ENCODE measurements at regions not wholly inside any gene's neighbourhood (a gene's known extent, or its start where the extent isn't known, plus 50 kb on each side); places are given as distances from the start of the nearest gene placed in this dataset.

DNA sequence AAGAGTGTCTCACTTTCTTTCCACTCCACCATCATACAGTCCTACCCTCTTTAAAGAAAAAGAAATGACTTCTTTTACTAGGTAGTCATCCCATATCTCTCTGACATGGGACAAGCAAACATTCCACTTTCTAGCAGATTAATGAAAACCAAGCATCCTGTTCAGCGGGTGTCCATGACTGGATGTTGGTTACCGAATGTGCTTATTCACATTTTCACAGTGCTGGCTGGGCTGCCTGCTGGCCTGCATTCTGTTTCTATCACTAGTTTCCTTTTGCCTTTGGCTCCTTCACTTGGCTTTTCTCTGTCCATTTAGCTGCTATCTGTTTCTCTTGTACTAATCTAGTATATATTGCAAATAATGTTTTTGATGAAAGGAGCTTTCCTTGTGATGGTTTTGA is 598.4 kb downstream of the RWDD3 start:
- Histone ChIP-seq H3K4me1 (ENCODE audit: insufficient read depth, low read length) (no peaks in the 10 kb centered on the region), H2AFZ (ENCODE audit: low read depth, low read length) (no peak overlapping the region), H3K27me3 (ENCODE audit: insufficient read depth, low read length) (no peaks in the 10 kb centered on the region), H3K9ac (ENCODE audit: low read length) (no peak overlapping the region), H3K27ac (ENCODE audit: low read depth, low read length) (no peak overlapping the region), H3K36me3 (ENCODE audit: insufficient read depth, low read length) (no peaks in the 10 kb centered on the region), H4K20me1 (ENCODE audit: insufficient read depth, low read length) (no peaks in the 10 kb centered on the region), H3K4me2 (ENCODE audit: low read length) (no peak overlapping the region), H3K79me2 (ENCODE audit: insufficient read depth, low read length) (no peaks in the 10 kb centered on the region), H3K4me3 (ENCODE audit: insufficient read depth, low read depth, low read length) (no peak overlapping the region), H3K9me3 (ENCODE audit: insufficient read depth, low read depth, low read length) (no peaks in the 10 kb centered on the region)
- FAIRE-seq (no peak), DNase-seq (ENCODE audit: low read depth) (no peak)
- Mint-ChIP-seq H3K9me3 (ENCODE audit: unreplicated experiment) (peaks cover 3% of the 10 kb centered on the region), H3K36me3 (ENCODE audit: low read depth, unreplicated experiment) (no peaks in the 10 kb centered on the region), H3K27ac (ENCODE audit: unreplicated experiment) (no peak overlapping the region), H3K27me3 (ENCODE audit: low read depth, unreplicated experiment) (no peaks in the 10 kb centered on the region), H3K4me1 (ENCODE audit: low read depth, unreplicated experiment) (no peaks in the 10 kb centered on the region), H3K4me3 (ENCODE audit: unreplicated experiment) (no peak overlapping the region)
- TF ChIP-seq, protein P1, sequence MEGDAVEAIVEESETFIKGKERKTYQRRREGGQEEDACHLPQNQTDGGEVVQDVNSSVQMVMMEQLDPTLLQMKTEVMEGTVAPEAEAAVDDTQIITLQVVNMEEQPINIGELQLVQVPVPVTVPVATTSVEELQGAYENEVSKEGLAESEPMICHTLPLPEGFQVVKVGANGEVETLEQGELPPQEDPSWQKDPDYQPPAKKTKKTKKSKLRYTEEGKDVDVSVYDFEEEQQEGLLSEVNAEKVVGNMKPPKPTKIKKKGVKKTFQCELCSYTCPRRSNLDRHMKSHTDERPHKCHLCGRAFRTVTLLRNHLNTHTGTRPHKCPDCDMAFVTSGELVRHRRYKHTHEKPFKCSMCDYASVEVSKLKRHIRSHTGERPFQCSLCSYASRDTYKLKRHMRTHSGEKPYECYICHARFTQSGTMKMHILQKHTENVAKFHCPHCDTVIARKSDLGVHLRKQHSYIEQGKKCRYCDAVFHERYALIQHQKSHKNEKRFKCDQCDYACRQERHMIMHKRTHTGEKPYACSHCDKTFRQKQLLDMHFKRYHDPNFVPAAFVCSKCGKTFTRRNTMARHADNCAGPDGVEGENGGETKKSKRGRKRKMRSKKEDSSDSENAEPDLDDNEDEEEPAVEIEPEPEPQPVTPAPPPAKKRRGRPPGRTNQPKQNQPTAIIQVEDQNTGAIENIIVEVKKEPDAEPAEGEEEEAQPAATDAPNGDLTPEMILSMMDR (IDR thresholded peaks at IDR 0.05; ENCODE audit: insufficient read depth, low read depth, low read length): no peak
- TF ChIP-seq EZH2 (IDR thresholded peaks at IDR 0.05; ENCODE audit: insufficient read depth, low read length): no peak

DNA sequence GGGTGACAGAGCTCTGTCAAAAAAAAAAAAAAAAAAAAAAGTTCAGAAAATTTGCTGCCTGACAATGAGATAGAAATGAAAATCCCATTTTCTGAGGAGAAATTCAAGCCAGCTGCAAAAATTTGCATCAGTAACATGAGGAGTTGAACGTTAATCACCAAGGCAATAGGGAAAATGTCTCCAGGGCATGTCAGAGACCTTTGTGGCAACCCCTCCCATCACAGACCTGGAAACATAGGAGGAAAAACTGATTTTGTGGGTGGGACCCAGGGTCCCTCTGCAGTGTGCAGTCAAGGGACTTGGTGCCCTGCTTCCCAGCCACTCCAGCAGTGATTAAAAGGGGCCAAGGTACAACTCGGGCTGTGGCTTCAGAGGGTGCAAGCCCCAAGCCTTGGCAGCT is 615.4 kb downstream of the RWDD3 start:
- no peaks in the 10 kb centered on the region for H3K27me3 ChIP-seq (ENCODE audit: insufficient read depth, low read length)
- FAIRE-seq: no peak
- no peak overlapping the region for H3K27ac Mint-ChIP-seq (ENCODE audit: unreplicated experiment)
- no peaks in the 10 kb centered on the region for H3K27me3 Mint-ChIP-seq (ENCODE audit: low read depth, unreplicated experiment)
- no peaks in the 10 kb centered on the region for H4K20me1 ChIP-seq (ENCODE audit: insufficient read depth, low read length)
- H3K9me3 Mint-ChIP-seq (ENCODE audit: unreplicated experiment): peaks cover 1% of the 10 kb centered on the region
- H3K36me3 Mint-ChIP-seq (ENCODE audit: low read depth, unreplicated experiment): no peaks in the 10 kb centered on the region
- no peak for DNase-seq (ENCODE audit: low read depth)
- H3K4me1 ChIP-seq (ENCODE audit: insufficient read depth, low read length): no peaks in the 10 kb centered on the region
- H3K4me2 ChIP-seq (ENCODE audit: low read length): no peak overlapping the region
- no peak overlapping the region for H3K4me3 ChIP-seq (ENCODE audit: insufficient read depth, low read depth, low read length)
- H2AFZ ChIP-seq (ENCODE audit: low read depth, low read length): no peak overlapping the region
- H3K79me2 ChIP-seq (ENCODE audit: insufficient read depth, low read length): no peaks in the 10 kb centered on the region
- H3K4me1 Mint-ChIP-seq (ENCODE audit: low read depth, unreplicated experiment): no peaks in the 10 kb centered on the region
- H3K27ac ChIP-seq (ENCODE audit: low read depth, low read length): no peak overlapping the region
- H3K9me3 ChIP-seq (ENCODE audit: insufficient read depth, low read depth, low read length): peaks cover 2% of the 10 kb centered on the region
- TF ChIP-seq, protein P1 (IDR thresholded peaks at IDR 0.05; ENCODE audit: insufficient read depth, low read depth, low read length): no peak
- TF ChIP-seq EZH2 (IDR thresholded peaks at IDR 0.05; ENCODE audit: insufficient read depth, low read length): no peak
- no peaks in the 10 kb centered on the region for H3K36me3 ChIP-seq (ENCODE audit: insufficient read depth, low read length)
- H3K4me3 Mint-ChIP-seq (ENCODE audit: unreplicated experiment): no peak overlapping the region
- no peak overlapping the region for H3K9ac ChIP-seq (ENCODE audit: low read length)

DNA sequence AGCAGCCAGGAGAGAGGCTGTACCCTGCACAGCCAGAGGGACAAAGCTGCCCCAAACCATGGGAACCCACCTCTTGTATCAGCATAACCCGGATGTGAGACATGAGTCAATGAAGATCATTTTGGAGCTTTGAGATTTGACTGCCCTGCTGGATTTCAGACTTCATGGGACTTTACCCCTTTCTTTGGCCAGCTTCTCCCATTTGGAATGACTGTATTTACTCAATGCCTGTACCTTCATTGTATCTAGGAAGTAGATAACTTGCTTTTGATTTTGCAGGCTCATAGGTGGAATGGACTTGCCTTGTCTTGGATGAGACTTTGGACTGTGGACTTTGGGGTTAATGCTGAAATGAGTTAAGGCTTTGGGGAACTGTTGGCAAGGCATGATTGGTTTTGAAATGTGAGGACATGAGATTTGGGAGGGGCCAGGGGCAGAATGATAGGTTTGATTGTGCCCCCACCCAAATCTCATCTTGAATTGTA is 616.2 kb downstream of the RWDD3 start:
- H3K9me3 Mint-ChIP-seq (ENCODE audit: unreplicated experiment): peaks cover 1% of the 10 kb centered on the region
- Histone ChIP-seq H3K27ac (ENCODE audit: low read depth, low read length) (no peak overlapping the region), H4K20me1 (ENCODE audit: insufficient read depth, low read length) (no peaks in the 10 kb centered on the region), H3K9ac (ENCODE audit: low read length) (no peak overlapping the region), H3K27me3 (ENCODE audit: insufficient read depth, low read length) (no peaks in the 10 kb centered on the region), H3K4me3 (ENCODE audit: insufficient read depth, low read depth, low read length) (no peak overlapping the region), H3K79me2 (ENCODE audit: insufficient read depth, low read length) (no peaks in the 10 kb centered on the region), H2AFZ (ENCODE audit: low read depth, low read length) (no peak overlapping the region), H3K4me2 (ENCODE audit: low read length) (no peak overlapping the region), H3K4me1 (ENCODE audit: insufficient read depth, low read length) (no peaks in the 10 kb centered on the region), H3K36me3 (ENCODE audit: insufficient read depth, low read length) (no peaks in the 10 kb centered on the region), H3K9me3 (ENCODE audit: insufficient read depth, low read depth, low read length) (peaks cover 2% of the 10 kb centered on the region)
- FAIRE-seq: no peak
- no peaks in the 10 kb centered on the region for H3K36me3 Mint-ChIP-seq (ENCODE audit: low read depth, unreplicated experiment)
- H3K27me3 Mint-ChIP-seq (ENCODE audit: low read depth, unreplicated experiment): no peaks in the 10 kb centered on the region
- no peak for TF ChIP-seq EZH2 (IDR thresholded peaks at IDR 0.05; ENCODE audit: insufficient read depth, low read length)
- TF ChIP-seq, protein P1 (IDR thresholded peaks at IDR 0.05; ENCODE audit: insufficient read depth, low read depth, low read length): no peak
- DNase-seq (ENCODE audit: low read depth): no peak
- no peak overlapping the region for H3K27ac Mint-ChIP-seq (ENCODE audit: unreplicated experiment)
- no peak overlapping the region for H3K4me3 Mint-ChIP-seq (ENCODE audit: unreplicated experiment)
- no peaks in the 10 kb centered on the region for H3K4me1 Mint-ChIP-seq (ENCODE audit: low read depth, unreplicated experiment)

Measured in astrocyte (in vitro differentiated cells and primary cell).